ENCODE measurements at regions not wholly inside any gene's neighbourhood (a gene's known extent, or its start where the extent isn't known, plus 50 kb on each side); places are given as distances from the start of the nearest gene placed in this dataset.

DNA sequence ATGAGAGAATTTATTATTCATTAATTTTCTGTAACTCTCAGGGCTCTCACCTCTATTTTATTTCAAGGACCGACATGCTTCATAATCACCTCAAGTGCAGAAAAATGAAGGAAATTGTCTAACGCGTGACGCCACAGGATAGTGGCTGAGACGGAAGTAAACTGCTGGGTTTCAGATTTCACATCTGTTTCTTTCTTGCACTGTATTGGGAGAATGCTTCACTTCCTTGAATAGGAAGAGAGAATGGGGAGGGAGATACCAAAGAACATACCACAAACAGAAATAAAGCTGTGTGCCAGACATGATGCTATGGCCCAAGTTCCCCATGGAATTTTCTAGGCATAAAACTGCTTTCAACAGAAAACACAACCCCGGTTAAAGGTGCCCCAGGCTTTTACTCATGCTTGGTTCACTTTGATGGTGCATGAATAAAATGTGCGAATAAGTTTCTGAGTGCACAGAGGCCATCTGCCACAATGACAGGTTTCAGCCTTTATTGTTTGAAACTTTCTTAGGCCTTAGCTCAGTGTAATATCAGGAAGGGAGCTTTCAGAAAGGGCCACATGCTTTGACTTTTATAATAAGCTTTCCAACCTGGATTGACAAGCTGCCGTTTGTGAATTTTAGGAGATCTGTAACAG, 1116.4 kb downstream of the SOCS6 start:
- Histone ChIP-seq H3K9me3 (ENCODE audit: control insufficient read depth, low read length) (no peaks in the 10 kb centered on the region), H2AFZ (ENCODE audit: low read depth, low read length) (no peak overlapping the region), H4K91ac (ENCODE audit: low read length) (no peak overlapping the region), H2BK15ac (ENCODE audit: low read depth, poor library complexity, severe bottlenecking) (no peak overlapping the region), H3K4me2 (ENCODE audit: low read length, poor library complexity, severe bottlenecking) (no peak overlapping the region), H3K4me3 (ENCODE audit: insufficient read depth in 1 of 2, low read depth in 1 of 2, low read length in 2 of 2) (no peak overlapping the region), H3K18ac (ENCODE audit: low read depth in 1 of 2, low read length in 2 of 2) (no peak overlapping the region), H2BK12ac (ENCODE audit: low read length in 2 of 2) (no peak overlapping the region), H3K9ac (ENCODE audit: low read length) (no peak overlapping the region), H3K79me1 (replicated peaks; ENCODE audit: low read length, poor library complexity, severe bottlenecking) (no peaks in the 10 kb centered on the region), H2BK120ac (ENCODE audit: low read depth, low read length) (no peak overlapping the region), H3K27me3 (ENCODE audit: control insufficient read depth in 1 of 2, insufficient read depth in 1 of 2, low read length in 2 of 2) (no peaks in the 10 kb centered on the region), H3K14ac (ENCODE audit: low read length in 2 of 2) (no peak overlapping the region), H3K23ac (ENCODE audit: low read length in 2 of 2) (no peak overlapping the region), H3K27ac (ENCODE audit: low read length, poor library complexity, severe bottlenecking) (no peak overlapping the region), H3K4me1 (ENCODE audit: control insufficient read depth, insufficient read depth, low read depth, low read length) (no peaks in the 10 kb centered on the region), H2BK5ac (ENCODE audit: low read depth, low read length, poor library complexity, severe bottlenecking) (no peak overlapping the region), H3K36me3 (ENCODE audit: control insufficient read depth in 1 of 2, insufficient read depth in 2 of 2, low read depth in 1 of 2, low read length in 2 of 2) (no peaks in the 10 kb centered on the region), H3K4ac (ENCODE audit: low read depth in 1 of 2, low read length in 2 of 2) (no peak overlapping the region), H4K8ac (ENCODE audit: low read length) (no peak overlapping the region), H2AK5ac (ENCODE audit: low read length, severe bottlenecking) (no peak overlapping the region)
- DNase-seq, result no peak
- 86% methylated on average over 8 of the region's 8 CpGs for WGBS

DNA sequence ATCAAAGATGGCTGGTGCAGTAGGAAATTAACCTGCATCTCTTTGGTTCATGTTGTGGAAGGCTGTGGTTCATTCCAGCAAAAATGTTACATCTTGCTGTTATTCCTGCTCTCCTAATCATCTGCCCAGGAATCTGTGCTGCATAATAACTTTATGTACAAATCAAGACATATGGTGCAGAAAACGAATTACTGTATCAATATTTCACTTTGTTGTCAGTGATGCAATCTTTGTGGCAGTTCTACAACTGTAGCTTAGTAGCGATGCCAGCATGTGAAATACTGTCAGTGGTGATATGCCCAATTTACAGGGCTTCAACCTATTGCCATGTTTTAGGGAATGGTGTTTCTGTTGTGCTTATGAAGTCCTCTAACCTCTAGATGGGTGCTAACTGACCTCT, 1114.7 kb downstream of the SOCS6 start:
- Histone ChIP-seq H2AFZ (ENCODE audit: low read depth, low read length) (no peak overlapping the region), H3K79me1 (replicated peaks; ENCODE audit: low read length, poor library complexity, severe bottlenecking) (no peaks in the 10 kb centered on the region), H2BK5ac (ENCODE audit: low read depth, low read length, poor library complexity, severe bottlenecking) (no peak overlapping the region), H4K91ac (ENCODE audit: low read length) (no peak overlapping the region), H2BK12ac (ENCODE audit: low read length in 2 of 2) (no peak overlapping the region), H2BK15ac (ENCODE audit: low read depth, poor library complexity, severe bottlenecking) (no peak overlapping the region), H3K4ac (ENCODE audit: low read depth in 1 of 2, low read length in 2 of 2) (no peak overlapping the region), H3K4me3 (ENCODE audit: insufficient read depth in 1 of 2, low read depth in 1 of 2, low read length in 2 of 2) (no peak overlapping the region), H3K9ac (ENCODE audit: low read length) (no peak overlapping the region), H3K18ac (ENCODE audit: low read depth in 1 of 2, low read length in 2 of 2) (no peak overlapping the region), H4K8ac (ENCODE audit: low read length) (no peak overlapping the region), H3K27me3 (ENCODE audit: control insufficient read depth in 1 of 2, insufficient read depth in 1 of 2, low read length in 2 of 2) (no peaks in the 10 kb centered on the region), H3K9me3 (ENCODE audit: control insufficient read depth, low read length) (no peaks in the 10 kb centered on the region), H3K14ac (ENCODE audit: low read length in 2 of 2) (no peak overlapping the region), H3K36me3 (ENCODE audit: control insufficient read depth in 1 of 2, insufficient read depth in 2 of 2, low read depth in 1 of 2, low read length in 2 of 2) (no peaks in the 10 kb centered on the region), H3K23ac (ENCODE audit: low read length in 2 of 2) (no peak overlapping the region), H2AK5ac (ENCODE audit: low read length, severe bottlenecking) (no peak overlapping the region), H3K27ac (ENCODE audit: low read length, poor library complexity, severe bottlenecking) (no peak overlapping the region), H2BK120ac (ENCODE audit: low read depth, low read length) (no peak overlapping the region), H3K4me2 (ENCODE audit: low read length, poor library complexity, severe bottlenecking) (no peak overlapping the region), H3K4me1 (ENCODE audit: control insufficient read depth, insufficient read depth, low read depth, low read length) (no peaks in the 10 kb centered on the region)
- no peak for DNase-seq
- 73% methylated on average over 1 of the region's 2 CpGs for WGBS

DNA sequence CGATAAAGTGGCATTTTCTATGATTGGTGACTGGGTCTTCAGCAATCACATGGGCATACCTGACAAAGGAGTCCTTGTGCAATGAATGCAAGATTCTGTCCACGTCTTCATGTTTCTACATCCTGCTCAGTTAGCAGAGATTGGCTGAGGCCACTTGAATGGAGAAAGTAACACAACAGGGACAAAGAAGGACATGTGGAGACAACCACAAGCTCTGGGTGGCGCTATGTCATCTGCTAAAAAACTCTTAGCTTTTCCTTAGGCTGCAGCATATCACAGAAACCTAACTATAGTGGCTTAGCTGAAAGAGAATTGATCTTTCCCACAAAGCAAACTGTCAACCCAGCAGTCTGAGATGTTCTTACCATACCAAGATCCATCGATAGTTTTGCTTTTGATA, 1109.7 kb downstream of the SOCS6 start:
- no peak overlapping the region for H4K91ac ChIP-seq (ENCODE audit: low read length)
- H2BK5ac ChIP-seq (ENCODE audit: low read depth, low read length, poor library complexity, severe bottlenecking), result no peak overlapping the region
- H3K27me3 ChIP-seq (ENCODE audit: control insufficient read depth in 1 of 2, insufficient read depth in 1 of 2, low read length in 2 of 2), result no peaks in the 10 kb centered on the region
- no peaks in the 10 kb centered on the region for H3K4me1 ChIP-seq (ENCODE audit: control insufficient read depth, insufficient read depth, low read depth, low read length)
- no peaks in the 10 kb centered on the region for H3K36me3 ChIP-seq (ENCODE audit: control insufficient read depth in 1 of 2, insufficient read depth in 2 of 2, low read depth in 1 of 2, low read length in 2 of 2)
- no peak overlapping the region for H2BK120ac ChIP-seq (ENCODE audit: low read depth, low read length)
- no peak overlapping the region for H3K23ac ChIP-seq (ENCODE audit: low read length in 2 of 2)
- 26% methylated on average over 2 of the region's 4 CpGs for WGBS
- no peak overlapping the region for H3K9ac ChIP-seq (ENCODE audit: low read length)
- H3K4me2 ChIP-seq (ENCODE audit: low read length, poor library complexity, severe bottlenecking), result no peak overlapping the region
- DNase-seq, result no peak
- H2AFZ ChIP-seq (ENCODE audit: low read depth, low read length), result no peak overlapping the region
- no peak overlapping the region for H3K14ac ChIP-seq (ENCODE audit: low read length in 2 of 2)
- H3K27ac ChIP-seq (ENCODE audit: low read length, poor library complexity, severe bottlenecking), result no peak overlapping the region
- H3K79me1 ChIP-seq (replicated peaks; ENCODE audit: low read length, poor library complexity, severe bottlenecking), result no peaks in the 10 kb centered on the region
- no peak overlapping the region for H2BK15ac ChIP-seq (ENCODE audit: low read depth, poor library complexity, severe bottlenecking)
- H3K4me3 ChIP-seq (ENCODE audit: insufficient read depth in 1 of 2, low read depth in 1 of 2, low read length in 2 of 2), result no peak overlapping the region
- no peak overlapping the region for H2AK5ac ChIP-seq (ENCODE audit: low read length, severe bottlenecking)
- H3K18ac ChIP-seq (ENCODE audit: low read depth in 1 of 2, low read length in 2 of 2), result no peak overlapping the region
- no peaks in the 10 kb centered on the region for H3K9me3 ChIP-seq (ENCODE audit: control insufficient read depth, low read length)
- no peak overlapping the region for H3K4ac ChIP-seq (ENCODE audit: low read depth in 1 of 2, low read length in 2 of 2)
- H2BK12ac ChIP-seq (ENCODE audit: low read length in 2 of 2), result no peak overlapping the region
- H4K8ac ChIP-seq (ENCODE audit: low read length), result no peak overlapping the region

DNA sequence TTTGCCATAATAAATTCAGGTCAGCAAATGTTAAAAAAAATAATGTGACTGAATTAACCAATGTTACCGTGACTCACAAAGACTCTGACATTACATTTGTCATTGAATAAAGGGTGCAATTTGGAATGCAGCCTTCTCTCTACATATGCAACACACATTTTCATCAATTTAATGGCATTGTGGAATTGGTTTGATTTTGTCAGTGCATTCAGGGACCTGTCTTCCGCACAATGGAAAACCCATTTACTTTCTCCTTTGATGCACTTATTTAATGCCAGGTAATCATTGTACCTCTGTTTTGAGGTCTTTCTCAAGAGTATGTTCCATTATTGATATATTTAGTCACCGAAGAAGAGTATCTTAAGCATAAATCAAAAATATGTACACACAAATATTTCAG, 1099.3 kb downstream of the SOCS6 start:
- WGBS, result no CpG with 5 or more reads among the region's 3 CpGs
- no peak overlapping the region for H4K91ac ChIP-seq (ENCODE audit: low read length)
- H2BK12ac ChIP-seq (ENCODE audit: low read length in 2 of 2), result no peak overlapping the region
- H3K14ac ChIP-seq (ENCODE audit: low read length in 2 of 2), result no peak overlapping the region
- no peak overlapping the region for H3K9ac ChIP-seq (ENCODE audit: low read length)
- no peak overlapping the region for H2BK120ac ChIP-seq (ENCODE audit: low read depth, low read length)
- no peak overlapping the region for H3K27ac ChIP-seq (ENCODE audit: low read length, poor library complexity, severe bottlenecking)
- H3K18ac ChIP-seq (ENCODE audit: low read depth in 1 of 2, low read length in 2 of 2), result no peak overlapping the region
- H2AFZ ChIP-seq (ENCODE audit: low read depth, low read length), result no peak overlapping the region
- no peak overlapping the region for H3K23ac ChIP-seq (ENCODE audit: low read length in 2 of 2)
- no peaks in the 10 kb centered on the region for H3K4me1 ChIP-seq (ENCODE audit: control insufficient read depth, insufficient read depth, low read depth, low read length)
- no peak for DNase-seq
- H2BK15ac ChIP-seq (ENCODE audit: low read depth, poor library complexity, severe bottlenecking), result no peak overlapping the region
- H3K4me3 ChIP-seq (ENCODE audit: insufficient read depth in 1 of 2, low read depth in 1 of 2, low read length in 2 of 2), result no peak overlapping the region
- no peak overlapping the region for H3K4me2 ChIP-seq (ENCODE audit: low read length, poor library complexity, severe bottlenecking)
- H3K27me3 ChIP-seq (ENCODE audit: control insufficient read depth in 1 of 2, insufficient read depth in 1 of 2, low read length in 2 of 2), result no peaks in the 10 kb centered on the region
- no peak overlapping the region for H3K4ac ChIP-seq (ENCODE audit: low read depth in 1 of 2, low read length in 2 of 2)
- no peak overlapping the region for H2BK5ac ChIP-seq (ENCODE audit: low read depth, low read length, poor library complexity, severe bottlenecking)
- H3K36me3 ChIP-seq (ENCODE audit: control insufficient read depth in 1 of 2, insufficient read depth in 2 of 2, low read depth in 1 of 2, low read length in 2 of 2), result no peaks in the 10 kb centered on the region
- H2AK5ac ChIP-seq (ENCODE audit: low read length, severe bottlenecking), result no peak overlapping the region
- H3K79me1 ChIP-seq (replicated peaks; ENCODE audit: low read length, poor library complexity, severe bottlenecking), result no peaks in the 10 kb centered on the region
- no peak overlapping the region for H4K8ac ChIP-seq (ENCODE audit: low read length)
- H3K9me3 ChIP-seq (ENCODE audit: control insufficient read depth, low read length), result no peaks in the 10 kb centered on the region

All from mesenchymal stem cell (in vitro differentiated cells and primary cell).